AG20443 (cell line): ENCODE measurements at regions not wholly inside any gene's neighbourhood (a gene's known extent, or its start where the extent isn't known, plus 50 kb on each side); places are given as distances from the start of the nearest gene placed in this dataset.

Source experiments
- DNase-seq: peaks from one replicate; pipeline ENCODE4 v3.0.0; 2012; ENCODE audit warnings: low spot score, mixed read lengths

DNA sequence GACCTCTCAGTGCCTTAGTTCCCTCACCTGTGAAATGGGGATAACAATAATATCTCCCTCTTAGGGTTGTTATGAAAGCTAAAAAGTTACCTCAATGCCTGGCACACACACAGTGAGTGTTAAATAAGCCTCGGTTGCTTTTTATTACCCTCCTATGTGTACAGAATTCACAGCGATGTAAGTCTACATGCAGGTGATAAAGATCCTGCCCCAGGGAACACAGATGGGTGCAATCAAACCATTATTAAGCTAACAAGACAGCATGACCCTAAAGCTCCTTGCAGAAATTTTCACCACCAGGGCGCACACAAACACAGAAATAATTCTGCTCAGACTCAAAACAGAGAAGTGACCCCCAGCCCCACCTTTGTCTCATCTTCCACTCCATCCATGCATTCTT lies 261.9 kb downstream of the SNX10 start:
- no peak for DNase-seq

DNA sequence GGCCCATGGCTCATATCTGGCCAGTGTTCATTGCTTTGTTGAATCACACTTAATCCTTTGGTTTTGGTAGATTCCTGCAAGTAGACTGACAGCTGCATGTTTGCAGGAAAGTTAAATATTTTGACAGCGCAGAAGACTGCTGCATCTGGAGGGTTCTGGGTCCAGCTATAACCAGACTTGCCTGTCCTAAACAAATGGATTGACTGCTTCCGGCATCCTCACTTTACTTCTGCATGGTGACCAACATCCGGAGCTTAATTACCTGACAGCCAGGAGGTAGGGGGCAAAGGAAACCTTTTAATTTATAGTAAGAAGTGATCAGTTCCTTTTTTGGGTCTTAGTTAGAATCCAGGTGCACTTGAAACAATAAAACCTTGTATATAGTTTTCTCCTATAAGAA lies 263.3 kb downstream of the SNX10 start:
- DNase-seq, result no peak

DNA sequence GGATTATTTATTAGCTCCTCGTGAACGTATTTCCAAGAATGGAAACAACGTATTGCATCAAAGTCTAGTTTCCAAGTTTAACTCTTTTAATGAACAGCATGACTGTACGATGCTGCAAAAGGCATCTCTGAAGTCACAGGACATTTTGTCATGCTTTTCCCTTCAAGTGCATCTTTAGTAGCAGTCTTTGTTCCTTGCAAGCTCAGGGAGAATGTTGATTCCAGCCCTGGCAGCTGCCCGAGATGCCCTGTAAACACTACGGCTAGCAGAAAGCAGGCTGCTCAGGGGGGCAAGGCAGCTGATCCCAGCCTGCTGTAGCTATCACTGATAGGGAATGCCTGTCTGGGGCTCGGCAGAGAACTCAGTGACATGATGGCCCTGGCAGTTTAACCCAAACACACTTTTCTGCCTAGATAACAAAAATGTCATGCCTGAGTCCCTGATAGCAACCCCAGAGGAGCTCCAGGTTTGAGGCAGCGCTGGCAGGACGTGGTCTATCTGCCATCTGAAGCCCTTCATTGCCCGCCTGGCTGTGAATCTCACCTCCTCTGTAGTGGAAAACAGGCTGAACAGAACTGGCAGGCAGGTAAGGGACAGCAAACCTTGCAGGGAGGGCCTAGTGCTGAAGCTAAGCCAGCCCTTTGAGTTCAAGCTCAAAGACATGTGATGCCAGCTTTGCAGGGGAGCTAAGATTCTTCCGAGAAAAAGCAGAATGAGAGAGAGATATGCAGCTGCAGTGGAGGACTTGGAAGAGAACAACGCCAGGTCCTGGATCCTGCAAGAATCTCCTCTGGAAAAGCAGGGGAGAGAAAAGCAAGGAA lies 264.6 kb downstream of the SNX10 start:
- no peak for DNase-seq

DNA sequence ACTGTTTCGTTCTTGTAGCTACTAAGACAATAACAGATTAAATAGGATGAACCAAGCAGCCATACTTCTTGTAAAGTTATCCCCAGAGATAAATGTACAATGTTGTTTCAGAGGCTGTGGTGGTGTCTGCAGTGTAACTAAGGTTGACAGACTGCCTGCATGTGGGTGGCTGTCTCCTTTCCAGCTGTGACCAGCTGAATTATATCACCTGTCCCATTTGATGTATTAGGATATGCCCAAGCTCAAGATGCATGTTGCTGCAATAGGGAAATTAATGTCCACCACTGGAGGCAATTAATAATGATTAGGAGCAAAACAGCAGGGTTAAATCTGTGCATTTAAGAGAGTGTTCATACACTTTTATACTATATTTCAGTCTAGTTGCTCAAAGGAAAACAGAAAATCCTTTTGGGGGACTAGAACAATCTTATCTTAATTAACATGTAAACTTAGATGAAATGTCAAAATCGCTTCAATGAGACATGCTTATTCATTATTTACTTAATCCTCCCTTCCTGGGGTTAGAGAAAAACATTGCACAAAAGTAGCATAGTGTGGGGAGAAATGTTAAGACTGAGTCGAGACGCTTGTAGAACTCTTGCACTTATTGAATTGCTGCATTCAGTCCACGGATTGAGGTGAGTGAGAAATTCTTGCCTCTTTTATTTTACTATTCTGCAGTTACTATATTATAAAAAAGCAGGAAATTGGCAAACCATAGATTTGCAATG lies 269.0 kb downstream of the SNX10 start:
- no peak for DNase-seq

DNA sequence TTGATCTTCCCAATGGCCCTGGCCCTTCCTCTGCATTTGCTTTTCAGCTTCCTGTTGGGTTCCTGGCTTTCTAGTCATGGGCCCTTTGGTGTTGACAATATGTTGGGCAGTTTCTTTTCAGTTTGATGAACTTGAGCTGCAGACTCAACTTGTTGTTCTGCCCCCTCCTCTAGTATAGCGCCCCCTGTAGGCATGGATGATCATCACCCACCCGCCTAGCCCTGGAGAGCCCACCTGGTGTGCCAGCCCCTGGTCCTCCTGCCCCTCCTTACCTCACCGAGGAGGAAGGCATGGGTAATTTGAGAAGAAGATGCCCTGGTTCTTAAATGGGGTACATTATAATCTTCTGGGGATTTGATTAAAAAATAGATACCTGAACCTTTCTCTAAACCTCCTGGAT lies 271.2 kb downstream of the SNX10 start:
- no peak for DNase-seq

DNA sequence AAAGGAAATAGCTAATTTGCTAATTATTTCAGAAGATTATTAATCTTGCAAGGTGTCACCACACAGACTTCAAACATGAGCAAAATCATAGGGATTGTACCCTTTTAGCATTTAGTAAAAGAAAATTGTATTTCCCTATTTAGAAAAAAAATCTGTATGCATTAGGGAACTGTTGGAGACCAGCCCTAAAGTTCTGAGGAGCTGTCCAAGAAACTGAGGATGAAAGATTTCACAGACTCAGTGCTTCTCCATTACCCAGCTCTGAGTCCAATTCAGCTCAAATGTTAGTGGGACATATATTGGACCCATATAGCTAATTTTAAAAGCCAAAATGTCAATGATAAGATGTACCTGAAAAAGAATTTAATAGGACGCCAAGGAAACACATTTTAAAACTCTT lies 271.7 kb downstream of the SNX10 start:
- DNase-seq, result no peak

DNA sequence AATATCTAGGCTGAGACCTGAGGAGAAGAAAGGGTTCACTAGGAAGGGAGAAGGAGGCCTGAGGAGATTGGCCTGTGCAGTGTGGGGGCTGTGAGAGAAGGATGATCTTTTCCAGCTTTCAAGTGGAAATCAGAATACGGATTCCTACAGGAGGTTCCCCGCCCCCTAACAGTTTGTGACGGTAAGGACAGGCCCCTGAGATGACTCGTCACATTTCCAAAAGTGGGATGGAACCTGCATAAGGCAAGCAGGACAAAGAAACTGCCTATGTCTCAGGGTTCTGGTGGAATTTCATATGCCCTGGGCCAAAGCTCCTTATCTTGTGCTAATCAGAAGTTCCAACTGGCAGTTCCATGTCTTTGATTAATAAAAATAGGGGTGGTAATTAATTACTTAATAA lies 275.6 kb downstream of the SNX10 start:
- no peak for DNase-seq

DNA sequence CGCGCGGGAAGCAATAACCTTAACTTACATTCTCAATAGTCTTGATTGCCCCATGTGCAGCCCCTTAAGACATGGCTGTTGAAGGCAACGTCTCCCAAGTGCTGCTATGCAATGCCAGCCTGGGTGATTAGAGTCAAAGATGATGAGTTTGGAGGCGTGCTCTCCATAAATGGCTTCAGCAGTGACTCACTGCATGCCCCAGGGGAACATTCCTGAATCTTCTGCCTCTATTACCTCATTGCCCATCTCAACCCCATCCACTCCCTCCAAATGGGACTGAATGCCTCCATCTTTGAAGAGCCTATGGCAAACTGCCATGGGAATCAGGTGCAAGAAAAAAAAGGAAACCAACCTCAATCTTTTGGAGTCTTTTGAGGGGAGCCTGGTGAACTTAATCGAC lies 282.8 kb downstream of the SNX10 start:
- peak; percentile 23 for DNase-seq

DNA sequence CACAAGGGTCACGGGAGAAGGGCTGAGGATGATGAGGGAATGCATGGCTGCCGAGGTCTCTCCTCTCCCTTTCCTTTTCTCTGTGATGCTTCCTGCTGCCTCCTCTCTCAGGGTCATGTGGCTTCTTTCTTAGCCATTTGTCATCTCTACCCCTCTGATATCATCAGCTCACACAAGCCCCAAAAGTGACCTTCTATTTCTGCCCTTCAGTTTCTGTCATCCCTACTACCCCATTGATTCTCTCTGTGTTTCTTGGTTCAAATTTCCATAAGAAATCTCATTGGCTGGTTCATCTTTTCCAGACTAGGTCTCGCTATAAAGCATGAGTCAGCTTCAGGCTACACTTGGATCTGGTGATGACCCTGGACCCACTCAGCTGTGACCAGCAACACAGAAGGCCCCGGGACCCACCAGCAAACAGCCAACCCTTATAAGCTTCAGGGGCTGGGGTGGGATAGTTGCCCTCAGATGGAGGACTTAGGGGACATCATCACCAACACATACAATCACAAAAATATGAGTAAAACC lies 284.3 kb downstream of the SKAP2 start:
- DNase-seq, result no peak

DNA sequence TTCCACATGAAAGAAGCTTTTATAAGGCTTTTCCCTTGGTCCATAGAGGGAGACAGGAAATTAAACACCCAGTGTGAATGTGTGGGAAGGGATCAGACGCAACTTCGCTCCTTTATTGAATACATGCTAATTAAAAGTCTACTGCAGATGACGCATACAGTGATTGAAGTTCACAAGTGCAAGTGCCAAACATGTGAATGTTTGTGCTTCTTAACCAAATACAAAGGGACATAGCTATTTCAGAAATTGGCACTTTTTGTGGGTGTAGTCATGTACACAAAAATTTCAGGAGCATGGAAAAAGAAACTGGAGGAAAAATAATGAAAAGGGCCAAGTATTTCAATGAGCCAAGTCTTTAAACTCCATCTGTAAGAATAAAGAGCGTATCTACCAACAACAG lies 283.7 kb downstream of the SKAP2 start:
- DNase-seq, result no peak

DNA sequence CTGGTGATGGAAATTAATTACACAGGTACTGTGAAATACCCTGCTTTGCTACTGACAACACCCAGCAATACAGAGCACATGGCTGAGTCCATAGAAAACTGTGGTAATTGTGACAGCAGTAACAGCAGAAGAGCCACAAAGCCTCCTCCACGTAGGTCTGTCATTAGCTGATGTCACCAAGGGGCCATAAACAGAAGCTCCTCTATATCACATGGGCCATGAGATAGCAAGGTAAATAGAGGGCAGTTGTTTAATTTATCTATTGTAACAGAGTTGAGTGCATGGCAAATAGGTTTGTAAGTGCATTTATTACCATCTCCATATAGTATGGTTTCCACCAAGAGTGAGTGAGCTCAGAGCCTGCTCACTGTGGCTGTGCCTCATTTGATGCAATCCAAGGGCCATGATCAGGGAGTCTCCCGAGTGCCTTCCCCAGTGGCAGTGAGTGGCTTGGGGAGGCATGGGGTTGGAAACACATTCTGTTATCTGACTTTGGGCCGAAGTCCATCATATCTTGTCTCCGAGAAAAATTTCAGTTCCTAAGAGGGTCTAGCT lies 281.2 kb downstream of the SKAP2 start:
- DNase-seq, result no peak

DNA sequence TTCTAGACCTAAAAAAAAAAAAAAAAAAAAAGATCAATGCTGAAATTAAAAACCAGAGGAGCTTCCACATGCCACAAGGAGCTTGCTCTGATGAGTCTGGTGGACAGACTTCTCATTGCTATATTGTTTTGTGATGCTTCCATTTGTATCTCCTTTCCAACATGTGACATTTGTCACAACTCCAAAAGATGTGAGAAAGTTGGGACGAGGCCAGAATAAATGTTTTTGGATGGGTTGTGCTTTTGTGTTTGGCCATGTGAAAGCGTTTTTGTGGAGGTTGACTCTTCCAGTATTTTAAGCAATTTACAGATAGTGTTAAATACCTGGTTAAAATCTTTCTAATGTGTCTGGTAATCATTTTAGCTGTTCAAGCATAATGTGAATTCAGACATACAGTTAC lies 280.1 kb downstream of the SKAP2 start:
- no peak for DNase-seq

DNA sequence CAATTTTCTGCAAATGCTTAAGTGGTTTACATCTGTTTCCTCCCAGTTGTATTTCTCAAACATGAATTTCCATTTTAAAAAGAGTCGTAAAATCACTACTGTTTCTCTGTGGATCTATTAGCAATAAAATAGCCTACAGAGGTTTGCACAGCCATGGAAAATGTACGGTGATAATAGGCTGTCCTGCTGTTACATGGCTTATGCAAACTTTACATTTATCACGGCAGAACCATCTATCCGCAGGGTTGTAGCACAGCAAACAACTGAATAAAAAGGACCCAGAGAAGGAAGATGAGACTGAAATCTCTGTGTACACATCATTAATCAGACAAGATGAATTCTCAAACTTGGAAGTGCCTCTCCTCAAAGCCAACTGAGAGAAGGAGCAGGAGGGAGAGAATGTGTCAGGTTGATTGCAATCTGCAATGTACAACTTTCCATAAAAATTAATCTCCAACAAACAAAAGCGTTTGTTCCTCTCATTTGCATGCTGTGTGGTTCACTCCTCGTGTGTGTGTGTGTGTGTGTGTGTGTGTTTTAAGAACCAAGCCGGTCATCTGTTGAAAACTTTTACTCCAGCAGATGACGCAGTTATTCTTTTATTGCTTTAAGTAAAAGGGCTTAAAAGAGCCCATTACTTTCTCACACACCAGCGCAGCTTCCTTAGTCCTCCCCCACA lies 279.3 kb downstream of the SKAP2 start:
- DNase-seq, result no peak

DNA sequence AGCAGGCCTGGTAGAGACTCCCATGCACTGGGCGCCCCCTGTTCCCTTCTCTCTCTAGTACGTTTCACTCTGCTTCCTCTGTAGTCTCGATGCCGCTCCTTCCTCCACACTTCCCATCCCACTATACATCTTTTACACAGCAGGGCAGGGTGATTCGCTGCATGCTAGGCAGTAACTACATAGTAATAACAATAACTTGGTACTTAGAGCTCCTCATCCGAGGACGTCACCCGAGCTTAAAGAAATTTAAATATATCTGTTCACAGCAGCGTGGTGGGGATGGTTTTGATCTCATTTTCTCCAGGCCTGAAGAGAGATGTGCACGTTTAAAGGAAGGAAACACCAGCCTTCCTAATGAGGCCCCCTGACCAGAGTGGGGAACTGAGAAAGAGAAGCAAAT lies 276.9 kb downstream of the SKAP2 start:
- no peak for DNase-seq

DNA sequence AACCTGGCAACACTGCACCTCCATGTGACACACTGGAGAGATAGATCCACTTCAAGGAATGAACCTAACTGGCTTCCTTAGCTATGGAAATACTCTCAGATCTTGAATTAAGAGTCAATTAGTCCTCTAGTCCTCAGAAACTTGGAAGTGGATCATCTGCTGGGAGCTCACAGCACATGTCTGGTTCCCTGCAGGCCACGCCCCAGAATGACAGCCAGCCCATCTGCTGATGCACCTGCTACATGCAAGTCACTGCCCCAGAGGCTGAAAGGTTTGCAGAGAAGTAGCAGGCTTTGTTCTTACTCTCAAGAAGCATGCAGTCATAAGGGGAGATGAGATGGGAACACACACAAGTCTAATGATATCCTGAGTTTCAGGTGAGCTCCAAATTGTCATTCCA lies 275.9 kb downstream of the SKAP2 start:
- no peak for DNase-seq

DNA sequence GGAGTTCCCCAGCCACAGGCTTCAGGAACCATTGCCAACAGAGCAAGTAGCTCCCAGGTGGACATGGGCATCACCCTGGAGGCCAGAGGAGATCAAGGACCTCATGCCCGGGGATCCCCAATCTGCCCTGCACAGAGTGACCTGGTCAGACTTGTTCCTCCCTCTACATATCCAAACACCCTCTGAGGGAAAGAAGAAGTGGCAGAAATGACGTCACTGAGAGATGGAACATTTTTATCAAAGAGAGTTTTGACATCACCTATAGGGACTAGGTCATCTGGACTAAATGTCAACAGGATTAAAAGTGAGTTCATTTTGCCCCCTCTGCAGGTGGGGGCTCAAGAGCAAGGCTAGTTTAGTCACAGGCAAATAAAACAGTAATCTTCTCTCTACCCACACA lies 273.7 kb downstream of the SKAP2 start:
- no peak for DNase-seq

DNA sequence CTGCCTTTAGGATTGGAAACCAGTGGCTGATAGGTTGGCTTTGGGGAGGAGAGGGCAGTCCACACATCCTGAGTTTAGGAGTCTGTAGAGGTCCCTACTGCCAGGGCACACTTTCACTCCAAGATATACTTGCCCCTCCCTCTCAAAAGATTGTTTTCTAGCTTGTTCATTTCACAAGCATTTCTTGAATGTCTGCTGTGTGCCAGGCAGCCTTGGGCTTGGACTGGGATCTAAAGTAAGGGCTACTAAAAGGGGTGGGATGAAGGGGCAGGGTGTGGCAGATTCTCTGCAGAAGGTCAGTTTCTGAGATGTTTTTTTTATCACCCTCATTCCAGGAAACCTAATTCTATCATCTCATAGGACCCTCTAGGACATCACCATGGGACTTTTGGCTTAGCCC lies 272.4 kb downstream of the SKAP2 start:
- no peak for DNase-seq

DNA sequence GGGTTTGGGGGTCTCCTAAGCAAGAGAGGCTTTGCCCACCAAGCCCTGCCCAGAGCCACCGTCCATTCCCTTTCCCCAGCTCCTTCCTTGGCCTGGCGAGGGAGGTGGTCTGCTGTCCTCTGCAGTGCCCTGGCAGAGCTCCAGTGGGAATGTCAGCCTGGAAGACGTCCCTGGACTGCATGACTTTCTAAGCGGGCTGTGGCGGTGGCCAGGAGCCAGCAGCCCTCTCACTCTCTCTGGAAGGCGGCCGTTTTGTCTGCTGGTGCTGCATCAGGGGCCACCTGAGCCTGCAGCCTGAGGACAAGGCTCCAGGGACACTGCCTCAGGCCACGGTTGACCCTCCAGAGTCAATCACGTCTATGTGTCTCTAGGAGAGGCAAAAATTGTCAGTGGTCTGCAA lies 271.0 kb downstream of the SKAP2 start:
- DNase-seq, result no peak

DNA sequence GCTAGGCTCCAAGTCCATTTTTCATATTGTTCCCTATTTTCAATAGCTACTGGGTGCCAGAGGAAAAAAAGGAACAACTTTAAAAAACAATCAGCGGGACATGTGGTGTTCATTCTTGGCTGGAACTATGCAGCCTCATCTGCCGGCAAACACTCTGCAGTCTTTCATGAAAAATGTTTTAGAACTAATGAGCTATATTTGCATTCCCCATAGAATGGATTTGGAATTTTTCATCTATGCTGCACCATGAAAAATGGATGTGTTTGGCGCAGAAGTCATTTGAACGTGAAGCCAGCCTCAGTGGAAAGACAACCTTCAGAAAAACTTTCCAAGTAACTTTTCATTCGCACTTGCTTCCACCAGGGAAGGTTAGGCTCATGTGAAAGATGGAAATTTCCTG lies 270.5 kb downstream of the SKAP2 start:
- no peak for DNase-seq

DNA sequence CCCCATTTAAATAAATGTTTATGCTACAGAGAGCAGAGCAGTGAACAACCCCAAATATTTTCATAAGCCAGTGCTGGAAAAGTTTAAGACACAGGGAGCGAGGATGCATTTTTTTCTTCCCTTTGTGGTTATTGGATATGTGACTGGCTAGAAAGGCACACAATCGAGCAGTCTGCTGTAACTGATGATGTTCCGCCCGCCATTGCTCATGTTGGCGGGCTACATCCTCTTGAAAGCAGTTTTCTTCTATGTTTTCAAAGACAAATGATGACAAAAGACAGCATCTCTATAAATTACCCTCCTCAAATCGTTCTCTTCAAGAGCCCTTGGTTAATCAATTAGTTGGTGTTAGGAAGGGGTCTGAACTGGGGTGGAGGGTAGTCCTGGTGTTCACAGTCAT lies 269.8 kb downstream of the SKAP2 start:
- no peak for DNase-seq

DNA sequence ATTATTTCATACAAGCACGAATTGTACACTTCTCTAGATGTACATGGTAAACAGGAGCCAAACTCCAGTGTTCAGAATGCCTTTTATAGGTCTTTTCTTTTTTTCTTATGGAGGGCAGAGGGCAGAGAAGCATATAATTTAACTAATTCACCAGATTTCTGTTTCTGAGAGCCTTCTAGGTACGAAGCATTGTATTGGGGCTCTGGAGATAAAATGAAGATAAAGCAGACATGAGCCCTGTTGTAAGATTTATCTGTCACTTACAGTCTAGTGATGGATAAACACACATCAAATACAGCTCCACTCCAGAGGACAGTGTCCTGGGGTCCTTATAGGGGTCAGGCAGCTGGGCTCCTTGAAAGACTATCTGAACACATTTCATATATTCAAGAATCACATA lies 265.5 kb downstream of the SKAP2 start:
- DNase-seq, result no peak

DNA sequence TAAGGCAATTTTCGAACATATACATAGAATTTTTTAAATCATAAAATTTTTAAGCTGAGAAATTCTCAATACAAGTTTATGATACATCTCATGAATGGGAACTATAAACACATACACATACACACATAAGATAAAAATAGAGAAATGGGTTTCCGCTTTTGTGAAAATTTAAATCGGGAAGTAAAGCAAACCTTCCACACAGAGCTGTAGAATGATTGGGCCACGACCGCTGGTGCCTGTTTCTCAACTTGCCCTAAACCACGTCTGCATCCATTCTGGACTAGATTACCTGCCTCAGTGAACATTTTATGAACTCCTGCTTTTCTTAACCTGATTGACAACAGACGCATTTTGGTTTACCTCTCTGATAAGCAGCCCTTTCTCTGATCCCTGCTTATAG lies 264.4 kb downstream of the SKAP2 start:
- DNase-seq, result no peak

DNA sequence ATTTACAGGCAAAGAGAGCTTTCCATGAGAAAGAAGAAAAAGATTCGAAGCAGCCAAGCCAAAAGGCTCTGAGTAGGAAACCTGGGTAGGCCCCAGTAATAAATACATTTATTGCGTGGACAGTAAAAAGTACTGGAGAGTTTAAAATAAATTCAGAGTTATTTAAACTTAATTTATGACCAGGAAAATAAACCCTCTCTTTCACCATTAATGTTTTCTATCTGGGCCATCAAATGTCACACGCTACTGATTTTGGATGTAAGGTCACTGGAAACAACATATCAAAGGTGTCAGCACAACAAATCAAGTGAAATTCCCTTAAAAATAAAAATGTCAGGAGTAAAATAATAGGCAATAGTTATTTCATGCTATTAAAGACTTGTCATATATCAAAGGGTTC lies 264.0 kb downstream of the SKAP2 start:
- DNase-seq, result no peak
